OCI-LY7 (cell line): ENCODE measurements at regions not wholly inside any gene's neighbourhood (a gene's known extent, or its start where the extent isn't known, plus 50 kb on each side); places are given as distances from the start of the nearest gene placed in this dataset.

ENCODE experiments used
- EZH2phosphoT487 ChIP-seq: fragments of 200-600 bp; sonication (generic); IDR thresholded peaks from 2 replicates; pipeline ENCODE4 v1.6.1; 2018; ENCODE audit warnings: low read depth, borderline replicate concordance, mild to moderate bottlenecking, mixed run types, antibody characterized with exemption, low read length, moderate library complexity, mixed read lengths
- TF ChIP-seq, protein P1 (sequence below): fragments of 200-600 bp; sonication (generic); conservative IDR thresholded peaks from 2 replicates; pipeline ENCODE4 v1.5.1; 2014; ENCODE audit warnings: mild to moderate bottlenecking, antibody characterized with exemption, low read length, moderate library complexity, mixed read lengths

DNA sequence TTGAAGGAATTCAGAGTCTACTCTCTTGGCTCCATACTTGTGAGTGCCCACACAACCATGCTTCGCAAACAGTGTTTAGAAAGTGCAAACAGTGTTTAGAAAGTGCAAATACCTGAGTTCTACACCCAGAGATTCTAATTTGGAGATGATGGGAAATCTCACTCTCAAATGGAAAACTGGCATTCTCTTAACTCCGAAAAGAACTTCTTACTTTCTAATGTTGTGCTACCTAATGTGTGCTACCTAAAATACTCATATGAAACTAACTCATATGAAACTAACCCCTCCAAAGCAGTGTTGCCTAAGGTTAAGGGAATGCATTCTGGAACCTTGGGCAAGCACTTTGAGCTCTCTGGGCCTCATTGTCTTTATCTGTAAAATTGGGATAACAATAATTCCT, 55.5 kb upstream of the ZNF366 start:
- TF ChIP-seq, protein P1, sequence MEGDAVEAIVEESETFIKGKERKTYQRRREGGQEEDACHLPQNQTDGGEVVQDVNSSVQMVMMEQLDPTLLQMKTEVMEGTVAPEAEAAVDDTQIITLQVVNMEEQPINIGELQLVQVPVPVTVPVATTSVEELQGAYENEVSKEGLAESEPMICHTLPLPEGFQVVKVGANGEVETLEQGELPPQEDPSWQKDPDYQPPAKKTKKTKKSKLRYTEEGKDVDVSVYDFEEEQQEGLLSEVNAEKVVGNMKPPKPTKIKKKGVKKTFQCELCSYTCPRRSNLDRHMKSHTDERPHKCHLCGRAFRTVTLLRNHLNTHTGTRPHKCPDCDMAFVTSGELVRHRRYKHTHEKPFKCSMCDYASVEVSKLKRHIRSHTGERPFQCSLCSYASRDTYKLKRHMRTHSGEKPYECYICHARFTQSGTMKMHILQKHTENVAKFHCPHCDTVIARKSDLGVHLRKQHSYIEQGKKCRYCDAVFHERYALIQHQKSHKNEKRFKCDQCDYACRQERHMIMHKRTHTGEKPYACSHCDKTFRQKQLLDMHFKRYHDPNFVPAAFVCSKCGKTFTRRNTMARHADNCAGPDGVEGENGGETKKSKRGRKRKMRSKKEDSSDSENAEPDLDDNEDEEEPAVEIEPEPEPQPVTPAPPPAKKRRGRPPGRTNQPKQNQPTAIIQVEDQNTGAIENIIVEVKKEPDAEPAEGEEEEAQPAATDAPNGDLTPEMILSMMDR = no peak
- TF ChIP-seq EZH2phosphoT487 = no peak
